Smooth muscle cell (in vitro differentiated cells): ENCODE measurements at regions not wholly inside any gene's neighbourhood (a gene's known extent, or its start where the extent isn't known, plus 50 kb on each side); places are given as distances from the start of the nearest gene placed in this dataset.
A peak's percentile ranks its signal among the peaks of the same experiment; 100 is the strongest.

Experiments
- DNase-seq: peaks from one replicate; lab custom pipeline; 2025; ENCODE audit not compliant: unreplicated experiment; lab: John Stamatoyannopoulos, UW
- H2AFZ ChIP-seq: fragments of 200-600 bp; sonication (generic); 2 replicates; pipeline ENCODE4 v1.6.0; 2016; ENCODE audit warnings: antibody characterized with exemption, low read depth, mild to moderate bottlenecking
- H3F3A ChIP-seq: fragments of 200-600 bp; sonication (generic); 2 replicates; pipeline ENCODE4 v1.6.0; 2017; ENCODE audit warnings: antibody characterized with exemption, low read depth
- H3K27ac ChIP-seq: fragments of 200-600 bp; sonication (generic); 2 replicates; pipeline ENCODE4 v1.5.1; 2016; ENCODE audit warnings: low read depth, mild to moderate bottlenecking
- H3K27me3 ChIP-seq: fragments of 200-600 bp; sonication (generic); 2 replicates; pipeline ENCODE4 v1.6.1; 2016; ENCODE audit warnings: low read depth, mild to moderate bottlenecking
- H3K36me3 ChIP-seq: fragments of 200-600 bp; sonication (generic); 2 replicates; pipeline ENCODE4 v1.5.1; 2016; ENCODE audit warnings: low read depth
- H3K4me1 ChIP-seq: fragments of 200-600 bp; sonication (generic); 2 replicates; pipeline ENCODE4 v1.5.1; 2016; ENCODE audit warnings: low read depth
- H3K4me2 ChIP-seq: fragments of 200-600 bp; sonication (generic); 2 replicates; pipeline ENCODE4 v1.6.0; 2016; ENCODE audit warnings: mild to moderate bottlenecking
- H3K4me3 ChIP-seq: fragments of 200-600 bp; sonication (generic); 2 replicates; pipeline ENCODE4 v1.5.1; 2016; ENCODE audit warnings: mild to moderate bottlenecking
- H3K79me2 ChIP-seq: fragments of 200-600 bp; sonication (generic); 2 replicates; pipeline ENCODE4 v1.6.0; 2016; ENCODE audit warnings: low read depth, mild to moderate bottlenecking
- H3K9ac ChIP-seq: fragments of 200-600 bp; sonication (generic); 2 replicates; pipeline ENCODE4 v1.6.0; 2016; ENCODE audit warnings: low read depth
- H3K9me3 ChIP-seq: fragments of 200-600 bp; sonication (generic); replicated peaks from 2 replicates; pipeline ENCODE4 v1.5.1; 2016; ENCODE audit warnings: low read depth
- H4K20me1 ChIP-seq: fragments of 200-600 bp; sonication (generic); 2 replicates; pipeline ENCODE4 v1.6.0; 2016; ENCODE audit warnings: low read depth
- CTCF ChIP-seq: fragments of 200-600 bp; sonication (generic); IDR thresholded peaks from 2 replicates; pipeline ENCODE4 v1.5.1; 2017; ENCODE audit warnings: borderline replicate concordance, mild to moderate bottlenecking, antibody characterized with exemption; ENCODE audit not compliant: insufficient read depth, poor library complexity, severe bottlenecking
- WGBS: methylation state at CpG from one replicate; pipeline ENCODE4 v1.1.7; 2016; ENCODE audit warnings: low lambda C conversion rate; 5-methylcytosine and 5-hydroxymethylcytosine counted together

- Histone ChIP-seq H3F3A (no peaks in the 10 kb centered on the region), H3K27ac (no peak overlapping the region), H3K79me2 (no peaks in the 10 kb centered on the region), H3K4me1 (no peaks in the 10 kb centered on the region), H3K9me3 (no peaks in the 10 kb centered on the region), H3K36me3 (no peaks in the 10 kb centered on the region), H3K4me2 (no peak overlapping the region), H3K9ac (no peak overlapping the region), H2AFZ (no peak overlapping the region), H3K27me3 (no peaks in the 10 kb centered on the region), H3K4me3 (no peak overlapping the region), H4K20me1 (no peaks in the 10 kb centered on the region)
- no peak for DNase-seq
- no peak for TF ChIP-seq CTCF
These were observed 737.8 kb upstream of the PTBP2 start for GRCh38 chr1:95983831-95984230.

- no peak for DNase-seq
- no peak overlapping the region for H2AFZ ChIP-seq
- no peak overlapping the region for H3K27ac ChIP-seq
- no peak overlapping the region for H3K4me2 ChIP-seq
- 52% methylated on average over 1 of the region's 1 CpG for WGBS
- no peaks in the 10 kb centered on the region for H3K27me3 ChIP-seq
- no peak overlapping the region for H3K4me3 ChIP-seq
- no peaks in the 10 kb centered on the region for H3K4me1 ChIP-seq
- no peak overlapping the region for H3K9ac ChIP-seq
- no peaks in the 10 kb centered on the region for H4K20me1 ChIP-seq
- no peaks in the 10 kb centered on the region for H3F3A ChIP-seq
- no peak for TF ChIP-seq CTCF
- H3K9me3 ChIP-seq = no peaks in the 10 kb centered on the region
- no peaks in the 10 kb centered on the region for H3K36me3 ChIP-seq
- no peaks in the 10 kb centered on the region for H3K79me2 ChIP-seq
These were observed 736.7 kb upstream of the PTBP2 start for GRCh38 chr1:95984798-95985374.

GRCh38 chr1:95990033-95990432, 731.6 kb upstream of the PTBP2 start:
- TF ChIP-seq CTCF = no peak
- no peaks in the 10 kb centered on the region for H3K9me3 ChIP-seq
- no peak for DNase-seq
- H3K36me3 ChIP-seq = no peaks in the 10 kb centered on the region
- H3K4me2 ChIP-seq = no peak overlapping the region
- 54% methylated on average over 2 of the region's 2 CpGs for WGBS
- H3K4me3 ChIP-seq = no peak overlapping the region
- H3K27ac ChIP-seq = no peak overlapping the region
- no peaks in the 10 kb centered on the region for H3K4me1 ChIP-seq
- H3K9ac ChIP-seq = no peak overlapping the region
- no peaks in the 10 kb centered on the region for H4K20me1 ChIP-seq
- H3K79me2 ChIP-seq = no peaks in the 10 kb centered on the region
- no peaks in the 10 kb centered on the region for H3F3A ChIP-seq
- H2AFZ ChIP-seq = no peak overlapping the region
- H3K27me3 ChIP-seq = no peaks in the 10 kb centered on the region

- Histone ChIP-seq H3K4me1 (no peaks in the 10 kb centered on the region), H3K79me2 (no peaks in the 10 kb centered on the region), H3K27me3 (no peaks in the 10 kb centered on the region), H3K27ac (peak overlapping the region; percentile 45), H4K20me1 (no peaks in the 10 kb centered on the region), H3K36me3 (no peaks in the 10 kb centered on the region), H3K4me3 (no peak overlapping the region), H3K9me3 (no peaks in the 10 kb centered on the region), H3K4me2 (no peak overlapping the region), H3K9ac (no peak overlapping the region), H3F3A (no peaks in the 10 kb centered on the region), H2AFZ (no peak overlapping the region)
- WGBS = 41% methylated on average over 2 of the region's 2 CpGs
- no peak for DNase-seq
- TF ChIP-seq CTCF = no peak
These were observed 729.6 kb upstream of the PTBP2 start for GRCh38 chr1:95991787-95992520.
